IPS-18a (cell line): ENCODE measurements at regions not wholly inside any gene's neighbourhood (a gene's known extent, or its start where the extent isn't known, plus 50 kb on each side); places are given as distances from the start of the nearest gene placed in this dataset.

Experiments
- H3K27ac ChIP-seq: one replicate; pipeline ENCODE4 v1.5.1; 2013; ENCODE audit warnings: low read length
- H3K27me3 ChIP-seq: one replicate; pipeline ENCODE4 v1.6.1; 2013; ENCODE audit warnings: mild to moderate bottlenecking, low read length; ENCODE audit not compliant: control insufficient read depth, insufficient read depth
- H3K36me3 ChIP-seq: one replicate; pipeline ENCODE4 v1.6.1; 2013; ENCODE audit warnings: low read depth, low read length; ENCODE audit not compliant: control insufficient read depth
- H3K4me1 ChIP-seq: one replicate; pipeline ENCODE4 v1.6.1; 2013; ENCODE audit warnings: low read depth, low read length; ENCODE audit not compliant: control insufficient read depth
- H3K4me3 ChIP-seq: one replicate; pipeline ENCODE4 v1.5.1; 2013; ENCODE audit warnings: low read length
- H3K9ac ChIP-seq: one replicate; pipeline ENCODE4 v1.6.1; 2013; ENCODE audit warnings: mild to moderate bottlenecking, low read length, moderate library complexity
- H3K9me3 ChIP-seq: one replicate; pipeline ENCODE4 v1.6.1; 2013; ENCODE audit warnings: low read depth, low read length; ENCODE audit not compliant: control insufficient read depth

GRCh38 chr5:153039501-153039900 lies 451.0 kb upstream of the GRIA1 start:
- H3K4me3 ChIP-seq: no peak overlapping the region
- no peak overlapping the region for H3K27ac ChIP-seq
- H3K36me3 ChIP-seq: no peaks in the 10 kb centered on the region
- no peaks in the 10 kb centered on the region for H3K27me3 ChIP-seq
- no peaks in the 10 kb centered on the region for H3K9me3 ChIP-seq
- H3K9ac ChIP-seq: no peak overlapping the region
- no peaks in the 10 kb centered on the region for H3K4me1 ChIP-seq

DNA sequence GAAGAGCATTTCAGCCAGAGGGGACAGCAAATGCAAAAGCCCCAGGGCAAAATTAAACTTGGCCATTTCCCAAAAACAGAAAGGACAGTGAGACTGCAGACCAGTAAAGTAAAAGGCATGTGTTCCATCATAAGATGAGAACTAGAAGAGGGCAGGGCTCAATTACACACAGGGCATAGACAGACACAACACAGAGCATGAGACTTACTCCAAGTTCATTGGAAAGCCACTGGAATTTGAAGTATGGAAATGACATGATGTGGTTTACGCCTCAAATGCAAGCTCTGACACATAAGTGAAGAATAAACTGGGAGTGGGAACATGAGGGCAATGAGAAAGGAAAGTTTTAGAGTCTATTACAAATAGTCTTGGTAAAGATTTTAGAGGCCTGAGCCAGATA lies 446.6 kb upstream of the GRIA1 start:
- H3K27ac ChIP-seq: no peak overlapping the region
- no peaks in the 10 kb centered on the region for H3K4me1 ChIP-seq
- no peaks in the 10 kb centered on the region for H3K27me3 ChIP-seq
- H3K9me3 ChIP-seq: no peaks in the 10 kb centered on the region
- no peaks in the 10 kb centered on the region for H3K36me3 ChIP-seq
- no peak overlapping the region for H3K9ac ChIP-seq
- no peak overlapping the region for H3K4me3 ChIP-seq

DNA sequence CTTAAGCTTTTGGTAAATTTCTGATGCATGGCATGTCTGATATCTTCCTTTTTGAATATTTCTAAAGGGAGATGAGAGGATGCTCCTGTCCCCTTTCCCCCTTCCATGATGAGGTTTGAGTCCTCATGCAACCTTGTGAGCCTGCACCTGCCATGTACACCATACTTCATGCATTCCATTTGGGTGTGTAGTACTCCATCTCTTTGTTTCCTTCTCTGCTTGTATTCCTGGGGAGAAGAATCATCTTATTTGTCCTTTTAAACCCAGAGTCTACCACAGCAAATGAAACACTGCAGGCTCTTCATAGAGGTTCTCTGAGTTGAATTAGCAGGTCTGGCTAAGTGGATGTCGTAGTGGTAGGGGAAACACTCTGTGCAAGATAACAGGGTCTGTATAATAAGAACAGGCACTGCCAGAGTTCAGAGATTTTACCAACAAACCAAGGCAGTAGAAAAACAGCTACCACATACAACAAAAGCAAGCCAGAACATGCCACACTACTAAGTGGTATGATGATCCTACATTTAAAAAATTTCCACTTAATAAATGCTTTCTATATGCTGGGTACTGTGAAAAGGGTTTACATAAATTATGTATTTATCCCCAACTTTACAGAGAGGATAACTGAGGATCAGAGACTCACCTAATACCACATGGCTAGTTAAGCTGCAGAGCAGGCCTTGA lies 439.8 kb upstream of the GRIA1 start:
- Histone ChIP-seq H3K27ac (no peak overlapping the region), H3K9me3 (no peaks in the 10 kb centered on the region), H3K27me3 (no peaks in the 10 kb centered on the region), H3K4me3 (no peak overlapping the region), H3K36me3 (no peaks in the 10 kb centered on the region), H3K9ac (no peak overlapping the region), H3K4me1 (no peaks in the 10 kb centered on the region)

DNA sequence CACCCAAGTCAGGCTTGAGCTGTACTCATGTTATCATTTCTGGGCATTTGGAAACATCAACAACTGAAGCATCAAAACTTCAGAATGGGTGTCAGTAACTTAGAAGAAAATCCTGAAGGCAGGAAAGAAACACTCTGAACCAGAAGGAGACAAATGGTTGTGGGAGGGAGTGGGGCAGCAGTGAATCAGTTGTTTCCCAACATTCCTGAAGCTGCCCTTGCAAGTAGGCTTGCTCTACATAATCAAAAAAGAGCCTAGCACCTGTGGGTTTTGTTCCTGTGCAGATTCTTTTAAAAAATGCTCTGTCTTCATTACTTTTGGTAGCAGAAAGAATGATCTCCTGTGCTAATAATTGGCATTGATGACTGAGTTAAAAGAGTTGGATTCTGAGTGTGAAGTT lies 424.2 kb upstream of the GRIA1 start:
- no peak overlapping the region for H3K9ac ChIP-seq
- H3K27ac ChIP-seq: no peak overlapping the region
- no peak overlapping the region for H3K4me3 ChIP-seq
- H3K9me3 ChIP-seq: no peaks in the 10 kb centered on the region
- H3K36me3 ChIP-seq: no peaks in the 10 kb centered on the region
- H3K27me3 ChIP-seq: no peaks in the 10 kb centered on the region
- no peaks in the 10 kb centered on the region for H3K4me1 ChIP-seq

- no peak overlapping the region for H3K4me3 ChIP-seq
- no peaks in the 10 kb centered on the region for H3K27me3 ChIP-seq
- no peaks in the 10 kb centered on the region for H3K9me3 ChIP-seq
- no peaks in the 10 kb centered on the region for H3K4me1 ChIP-seq
- no peaks in the 10 kb centered on the region for H3K36me3 ChIP-seq
- H3K27ac ChIP-seq: no peak overlapping the region
- H3K9ac ChIP-seq: no peak overlapping the region
Observed at GRCh38 chr5:153067869-153068268, 422.6 kb upstream of the GRIA1 start.

GRCh38 chr5:153079396-153079795 lies 411.1 kb upstream of the GRIA1 start:
- H3K36me3 ChIP-seq: no peaks in the 10 kb centered on the region
- no peak overlapping the region for H3K4me3 ChIP-seq

GRCh38 chr5:153080940-153081339 lies 409.5 kb upstream of the GRIA1 start:
- H3K4me1 ChIP-seq: no peaks in the 10 kb centered on the region
- H3K9me3 ChIP-seq: no peaks in the 10 kb centered on the region
- no peaks in the 10 kb centered on the region for H3K36me3 ChIP-seq
- H3K27me3 ChIP-seq: no peaks in the 10 kb centered on the region
- no peak overlapping the region for H3K9ac ChIP-seq
- no peak overlapping the region for H3K27ac ChIP-seq
- H3K4me3 ChIP-seq: no peak overlapping the region

More at GRCh38 chr5:153079396-153079795, 411.1 kb upstream of the GRIA1 start:
- no peak overlapping the region for H3K9ac ChIP-seq
- H3K27me3 ChIP-seq: no peaks in the 10 kb centered on the region
- H3K9me3 ChIP-seq: no peaks in the 10 kb centered on the region
- H3K4me1 ChIP-seq: no peaks in the 10 kb centered on the region
- H3K27ac ChIP-seq: no peak overlapping the region

DNA sequence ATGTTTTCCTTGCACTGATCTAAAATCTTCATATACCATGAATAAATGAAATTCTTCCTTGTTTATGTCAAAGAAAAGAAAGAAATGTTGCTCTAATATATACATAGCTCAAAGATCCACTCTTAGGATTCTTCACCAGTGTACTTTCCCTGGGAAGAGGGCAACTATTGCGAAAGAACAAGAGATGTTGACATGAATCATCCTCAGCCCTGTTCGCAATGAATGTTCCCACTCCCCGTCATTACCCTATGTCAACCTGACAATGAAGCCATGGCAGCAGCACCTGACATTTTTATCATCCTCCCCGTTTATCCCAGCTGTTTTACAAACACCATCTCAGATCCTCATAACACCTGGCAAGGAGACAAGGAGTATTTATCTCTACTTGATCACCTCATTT lies 409.1 kb upstream of the GRIA1 start:
- no peak overlapping the region for H3K9ac ChIP-seq
- H3K36me3 ChIP-seq: no peaks in the 10 kb centered on the region
- no peaks in the 10 kb centered on the region for H3K4me1 ChIP-seq
- H3K27me3 ChIP-seq: no peaks in the 10 kb centered on the region
- no peaks in the 10 kb centered on the region for H3K9me3 ChIP-seq
- no peak overlapping the region for H3K27ac ChIP-seq
- H3K4me3 ChIP-seq: no peak overlapping the region

DNA sequence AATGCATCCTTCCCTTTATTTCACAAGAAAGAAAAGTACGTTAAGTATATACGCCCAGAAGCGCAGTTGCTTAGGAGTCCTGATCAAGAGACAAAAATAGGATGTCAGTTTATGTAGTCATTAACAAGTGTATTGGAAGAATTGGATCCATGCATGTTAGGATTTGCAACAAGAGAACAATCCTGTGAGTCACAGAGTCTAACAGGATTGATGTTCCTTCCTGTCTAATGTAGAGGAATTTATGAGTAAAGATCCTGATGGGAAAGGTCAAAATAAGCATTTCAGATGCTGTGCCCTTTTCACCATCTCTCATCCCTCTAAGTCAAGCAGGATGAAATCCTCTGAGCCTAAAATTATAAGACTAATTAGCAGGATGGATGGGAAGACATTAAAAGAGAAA lies 406.0 kb upstream of the GRIA1 start:
- H3K9ac ChIP-seq: no peak overlapping the region
- no peak overlapping the region for H3K4me3 ChIP-seq
- no peaks in the 10 kb centered on the region for H3K9me3 ChIP-seq
- no peaks in the 10 kb centered on the region for H3K36me3 ChIP-seq
- no peaks in the 10 kb centered on the region for H3K27me3 ChIP-seq
- no peaks in the 10 kb centered on the region for H3K4me1 ChIP-seq
- no peak overlapping the region for H3K27ac ChIP-seq

GRCh38 chr5:153086486-153086885 lies 404.0 kb upstream of the GRIA1 start:
- Histone ChIP-seq H3K27ac (no peak overlapping the region), H3K4me1 (no peaks in the 10 kb centered on the region), H3K9ac (no peak overlapping the region), H3K4me3 (no peak overlapping the region), H3K36me3 (no peaks in the 10 kb centered on the region), H3K27me3 (no peaks in the 10 kb centered on the region), H3K9me3 (no peaks in the 10 kb centered on the region)

DNA sequence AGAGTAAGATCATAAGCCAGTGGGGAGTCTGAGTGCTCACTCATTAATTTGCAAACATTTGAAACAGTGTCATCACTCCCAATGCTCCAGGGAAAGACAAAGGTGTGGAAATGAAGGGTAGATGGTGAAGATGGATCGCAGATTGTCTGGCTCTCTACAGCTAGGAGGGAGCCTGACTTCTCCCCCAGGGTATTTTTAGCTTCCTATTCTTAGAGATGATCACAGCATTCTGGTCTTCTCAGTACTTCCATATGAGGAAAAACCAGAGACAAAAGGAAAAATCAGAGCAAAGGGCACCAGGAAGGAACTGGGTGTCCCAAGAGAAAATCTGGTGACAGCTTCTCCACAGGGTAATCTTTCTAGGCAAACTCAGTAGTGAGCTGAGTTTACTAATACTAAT lies 401.9 kb upstream of the GRIA1 start:
- Histone ChIP-seq H3K27ac (no peak overlapping the region), H3K4me1 (no peaks in the 10 kb centered on the region), H3K9me3 (no peaks in the 10 kb centered on the region), H3K36me3 (no peaks in the 10 kb centered on the region), H3K4me3 (no peak overlapping the region), H3K27me3 (no peaks in the 10 kb centered on the region), H3K9ac (no peak overlapping the region)

- Histone ChIP-seq H3K36me3 (no peaks in the 10 kb centered on the region), H3K27ac (no peak overlapping the region), H3K9me3 (no peaks in the 10 kb centered on the region), H3K27me3 (no peaks in the 10 kb centered on the region), H3K4me1 (no peaks in the 10 kb centered on the region), H3K9ac (no peak overlapping the region), H3K4me3 (no peak overlapping the region)
Observed at GRCh38 chr5:153094333-153094732, 396.1 kb upstream of the GRIA1 start.
